Pons (tissue), 1 donor: ENCODE measurements at regions not wholly inside any gene's neighbourhood (a gene's known extent, or its start where the extent isn't known, plus 50 kb on each side); places are given as distances from the start of the nearest gene placed in this dataset.

Experiments used
- DNase-seq: peaks from one replicate; pipeline ENCODE4 v3.0.0-alpha.2; 2016; ENCODE audit warnings: low spot score

- DNase-seq, result no peak
Observed at GRCh38 chr14:55942076-55942654, 176.0 kb upstream of the PELI2 start.

DNA sequence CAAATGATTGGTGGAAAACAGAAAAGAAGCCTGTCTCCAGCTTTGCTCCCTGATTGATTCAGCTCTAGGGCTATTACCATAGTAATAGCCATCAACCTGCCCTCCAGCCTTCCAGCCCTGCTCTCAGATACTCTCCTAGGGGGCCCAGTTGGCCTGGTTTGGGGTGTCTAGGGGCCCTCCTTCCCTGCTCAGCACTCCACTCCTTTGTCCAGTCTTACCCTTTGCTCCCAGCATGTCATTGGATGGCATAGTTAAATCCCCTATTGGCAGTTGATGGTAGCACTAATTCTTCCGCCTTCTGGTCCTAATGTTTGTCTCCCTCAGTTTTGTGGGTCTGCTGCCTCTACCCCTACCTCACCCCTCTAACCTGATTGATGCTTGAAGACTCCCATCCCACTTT is 175.4 kb upstream of the PELI2 start:
- no peak for DNase-seq

DNA sequence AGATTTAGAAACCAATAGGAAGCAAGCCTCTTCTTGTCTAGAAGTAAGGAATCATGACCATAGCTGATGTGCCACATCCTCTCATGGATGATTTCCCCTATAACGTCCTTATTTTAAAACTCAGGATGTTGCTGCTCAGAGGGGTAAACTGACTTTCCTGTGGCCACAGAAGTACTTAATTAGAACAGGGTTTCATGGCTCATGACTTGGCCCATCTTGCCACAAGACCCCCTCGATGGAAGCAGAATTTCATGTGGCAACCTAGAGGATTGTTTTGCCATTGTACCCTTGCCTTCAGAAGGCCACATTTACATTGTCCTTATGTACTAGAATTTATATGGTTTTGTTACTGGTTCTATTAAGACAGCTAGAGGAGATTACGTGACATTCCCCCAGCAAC is 173.5 kb upstream of the PELI2 start:
- DNase-seq, result no peak

DNA sequence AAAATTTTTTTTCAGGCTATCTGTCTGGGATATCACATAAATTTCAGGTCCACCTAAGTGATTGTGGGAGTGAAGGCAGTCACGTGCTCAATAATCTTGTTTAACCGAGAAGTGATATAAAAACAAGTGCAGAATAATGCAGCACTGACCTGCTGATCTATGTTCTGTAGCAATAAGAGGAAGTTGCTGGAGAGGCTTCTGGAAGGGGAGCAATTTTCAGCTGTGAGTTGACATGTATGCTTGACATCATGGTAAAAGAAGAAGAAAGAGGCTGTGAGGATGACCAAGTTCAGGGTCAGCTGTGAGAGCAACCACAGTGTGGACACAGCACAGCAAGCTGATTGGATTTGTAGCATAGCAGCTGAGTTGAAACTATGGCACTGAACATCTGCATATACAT is 172.0 kb upstream of the PELI2 start:
- DNase-seq, result no peak

- DNase-seq, result no peak
Observed at GRCh38 chr14:55948399-55948798, 169.8 kb upstream of the PELI2 start.

GRCh38 chr14:55949708-55950107 is 168.5 kb upstream of the PELI2 start:
- no peak for DNase-seq

- DNase-seq, result no peak
Observed at GRCh38 chr14:55950135-55950534, 168.1 kb upstream of the PELI2 start.

DNA sequence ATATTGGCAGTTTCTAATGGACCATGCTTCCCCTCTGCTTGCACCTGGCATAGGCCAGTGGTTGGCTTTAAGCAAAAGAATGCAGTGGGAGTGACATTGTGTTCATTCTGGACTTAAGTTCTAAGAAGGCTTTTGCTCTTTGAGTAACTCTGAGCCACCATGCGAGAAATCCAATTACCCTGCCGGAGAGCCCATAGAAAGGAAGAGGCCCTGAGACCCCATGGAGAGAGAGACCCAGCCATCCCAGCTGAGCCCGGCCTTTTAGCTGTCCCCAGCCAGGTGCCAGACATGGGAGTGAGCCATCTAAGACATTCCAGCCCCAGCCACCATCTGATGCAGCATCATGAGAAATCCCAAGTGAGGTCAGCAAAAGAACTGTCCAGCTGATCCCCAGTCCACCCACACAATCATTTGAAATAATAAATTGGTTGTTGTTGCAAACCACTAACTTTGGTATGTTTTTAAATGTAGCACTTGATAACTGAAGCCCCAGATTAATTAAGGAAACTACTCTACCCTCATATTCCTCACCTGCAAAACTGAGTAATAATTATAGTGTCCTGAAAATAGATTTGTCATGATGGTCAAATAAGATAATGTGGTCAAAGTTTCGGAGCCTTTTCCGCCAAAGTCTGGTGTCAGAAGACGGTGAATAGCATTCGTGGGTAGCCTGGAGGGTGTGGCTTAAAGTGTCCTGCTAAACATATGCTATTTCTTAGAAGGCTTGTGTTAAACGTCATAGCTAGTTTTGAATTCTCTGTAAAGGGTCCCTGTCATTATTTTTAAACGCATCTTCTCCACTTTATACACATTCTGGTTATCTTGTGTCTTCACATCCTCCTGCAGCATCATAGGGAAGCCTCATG is 166.6 kb upstream of the PELI2 start:
- DNase-seq, result no peak

DNA sequence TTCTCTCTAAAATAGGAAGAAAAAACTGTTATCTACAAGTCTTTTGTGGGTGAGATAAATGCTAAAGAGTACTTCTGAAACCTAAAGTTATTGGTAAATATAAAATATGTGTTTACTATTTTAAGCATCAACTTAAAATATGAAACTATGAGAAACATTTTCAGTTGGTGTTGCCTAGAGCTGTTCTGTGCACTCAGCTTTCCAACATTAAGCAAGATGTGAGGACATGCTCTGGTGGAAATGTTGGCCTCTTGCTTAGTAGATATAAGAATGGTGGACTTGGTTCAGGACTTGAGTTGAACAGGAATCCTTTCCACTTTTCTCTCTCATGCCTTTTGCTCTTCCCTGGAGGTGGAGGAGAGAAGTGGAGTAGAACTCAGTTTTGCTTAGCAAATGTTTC is 164.1 kb upstream of the PELI2 start:
- DNase-seq, result no peak

- DNase-seq, result no peak
Observed at GRCh38 chr14:55955175-55955574, 163.0 kb upstream of the PELI2 start.

GRCh38 chr14:55957950-55958349 is 160.3 kb upstream of the PELI2 start:
- peak; percentile 59 for DNase-seq

DNA sequence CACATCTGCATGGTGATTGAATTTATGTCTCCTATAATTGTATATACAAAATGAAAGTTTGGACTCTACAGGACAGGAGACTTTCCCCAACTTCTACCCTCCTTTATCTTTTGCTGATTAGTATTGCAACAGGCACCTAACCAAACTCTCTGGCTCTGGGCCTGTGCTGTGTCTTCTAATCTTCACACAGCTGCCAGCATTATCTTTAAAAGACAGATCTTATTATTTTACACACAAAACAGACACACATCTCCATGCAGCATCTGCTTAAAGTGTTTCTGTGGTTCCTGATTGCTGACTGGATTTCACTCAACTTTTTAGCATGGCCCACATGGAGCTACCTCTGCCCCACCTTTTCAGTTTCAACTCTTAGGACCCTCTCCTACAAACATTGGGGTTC is 154.9 kb upstream of the PELI2 start:
- no peak for DNase-seq

DNA sequence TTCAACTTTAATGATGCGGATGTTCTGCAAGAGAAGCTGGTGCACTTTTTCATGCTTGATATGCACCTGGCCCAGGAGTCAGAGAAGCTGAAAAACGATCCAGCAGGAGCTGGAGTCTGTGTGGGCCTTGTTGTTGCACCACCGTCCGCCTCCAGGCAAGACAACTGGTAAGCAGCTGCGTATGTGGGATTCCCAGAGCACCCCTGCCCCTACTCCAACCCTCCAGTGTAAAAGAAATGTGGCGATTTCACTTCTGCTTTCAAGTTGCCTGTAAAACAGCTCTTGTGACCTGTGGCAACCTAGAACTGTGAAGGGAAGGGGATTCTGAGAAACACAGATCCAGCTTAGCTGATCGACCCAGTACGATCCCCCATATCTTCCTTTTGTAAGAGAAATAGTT is 154.1 kb upstream of the PELI2 start:
- DNase-seq, result no peak

GRCh38 chr14:55964821-55965220 is 153.4 kb upstream of the PELI2 start:
- no peak for DNase-seq

- DNase-seq, result no peak
Observed at GRCh38 chr14:55965851-55966250, 152.4 kb upstream of the PELI2 start.

DNA sequence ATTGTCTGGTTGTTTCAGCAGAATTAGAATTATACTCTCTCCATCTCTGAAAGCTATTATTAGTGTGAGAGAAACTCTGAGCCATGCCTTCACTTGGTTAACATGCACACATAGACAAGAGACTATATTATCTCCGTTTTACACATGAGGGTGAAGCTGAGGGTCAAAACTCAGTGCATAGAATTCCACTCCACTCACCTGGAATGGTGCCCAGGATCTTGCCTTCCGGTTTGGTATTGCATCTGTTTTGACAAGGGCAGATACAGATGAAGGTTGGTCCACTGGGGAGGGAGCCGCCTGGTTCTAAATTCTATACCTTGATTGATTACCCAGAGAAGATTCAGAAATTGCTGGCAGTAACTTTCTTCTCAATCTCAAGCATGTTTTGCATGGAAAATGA is 149.5 kb upstream of the PELI2 start:
- no peak for DNase-seq

- DNase-seq, result no peak
Observed at GRCh38 chr14:55973285-55973800, 144.9 kb upstream of the PELI2 start.

GRCh38 chr14:55973911-55974630 is 144.1 kb upstream of the PELI2 start:
- DNase-seq, result no peak

- no peak for DNase-seq
Observed at GRCh38 chr14:55975281-55975910, 142.8 kb upstream of the PELI2 start.

GRCh38 chr14:55976219-55976618 is 142.0 kb upstream of the PELI2 start:
- no peak for DNase-seq

DNA sequence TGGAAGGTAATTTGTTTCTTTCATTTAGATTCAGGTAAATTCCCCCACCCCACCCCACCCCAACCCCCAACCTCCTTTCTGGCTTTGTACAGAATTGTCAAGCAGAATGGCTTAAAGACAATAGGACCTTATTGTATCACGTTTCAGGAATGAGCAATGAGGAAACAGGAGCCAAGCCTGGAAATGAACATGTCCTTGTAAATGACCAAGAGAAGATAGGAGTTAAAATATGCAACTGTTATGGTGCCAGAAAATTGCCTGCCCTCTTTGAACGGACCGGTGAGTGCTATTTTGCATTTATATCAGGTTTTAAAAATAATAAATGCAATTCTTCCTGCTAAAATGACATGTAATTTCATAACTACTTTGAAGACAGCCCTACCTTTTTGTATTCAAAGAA is 141.6 kb upstream of the PELI2 start:
- peak; percentile 25 for DNase-seq

- peak; percentile 89 for DNase-seq
Observed at GRCh38 chr14:55977392-55978150, 140.6 kb upstream of the PELI2 start.
